ENCODE measurements at regions not wholly inside any gene's neighbourhood (a gene's known extent, or its start where the extent isn't known, plus 50 kb on each side); places are given as distances from the start of the nearest gene placed in this dataset.

DNA sequence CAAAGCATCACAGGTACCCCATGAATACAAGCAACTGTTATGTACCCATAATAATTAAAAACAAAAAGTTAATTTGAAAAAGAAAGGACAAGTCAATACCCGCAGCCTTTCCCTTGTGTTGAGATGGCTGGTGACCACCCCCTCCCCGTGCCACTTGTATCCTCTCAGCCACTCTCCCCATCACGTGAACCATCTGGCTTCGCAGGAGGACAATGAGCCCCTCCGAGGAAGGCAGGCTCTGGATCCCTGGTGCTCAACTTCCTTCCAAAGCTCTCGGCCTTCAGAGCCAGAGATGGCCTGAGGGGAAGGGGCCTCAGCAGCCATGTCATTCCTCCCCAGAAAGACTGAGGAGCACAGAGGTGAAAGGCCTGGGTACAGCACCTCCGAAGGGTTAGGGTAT, 120.4 kb upstream of the RAB4A start:
- TF ChIP-seq POLR2AphosphoS5 (IDR thresholded peaks at IDR 0.05), result no peak
- TF ChIP-seq EP300 (IDR thresholded peaks at IDR 0.05), result no peak
